ENCODE measurements at regions not wholly inside any gene's neighbourhood (a gene's known extent, or its start where the extent isn't known, plus 50 kb on each side); places are given as distances from the start of the nearest gene placed in this dataset.

DNA sequence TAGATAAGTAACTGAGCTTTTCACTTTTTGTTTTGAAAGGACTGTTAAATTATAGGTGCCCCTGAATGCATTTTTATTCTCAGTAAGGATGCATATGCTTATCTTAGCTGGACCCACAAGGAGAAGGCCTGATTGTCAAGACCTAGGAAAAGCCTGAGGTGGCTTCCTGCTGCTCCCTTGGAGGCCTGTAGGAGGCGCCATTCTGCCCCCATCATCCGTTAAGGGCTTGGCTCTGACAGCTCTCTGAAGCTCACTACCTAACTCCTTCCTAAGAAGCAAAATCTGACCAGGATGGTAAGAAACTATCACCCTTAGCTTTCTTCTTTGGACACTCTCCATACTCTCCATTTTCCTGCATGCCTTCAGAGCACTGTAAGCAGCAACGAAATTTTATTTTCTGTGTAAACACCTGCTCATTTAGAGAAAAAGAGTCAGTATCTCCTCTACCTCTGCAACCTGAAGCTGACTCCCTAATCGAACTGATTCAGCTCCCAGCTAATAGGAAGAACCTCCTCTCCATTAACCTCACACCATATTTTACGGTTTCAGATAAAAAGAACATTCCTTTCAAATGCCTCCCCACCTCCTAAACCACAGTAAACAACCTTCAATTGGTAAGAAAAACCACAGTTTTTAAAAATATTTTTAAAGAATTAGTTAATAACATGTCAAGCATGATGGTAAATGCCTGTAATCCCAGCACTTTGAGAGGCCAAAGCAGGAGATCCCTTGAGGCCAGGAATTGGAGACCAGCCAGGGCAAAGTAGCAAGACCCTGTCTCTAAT, 73.4 kb upstream of the EDNRA start:
- H3K27ac ChIP-seq (ENCODE audit: low read length) = no peak overlapping the region
- no peaks in the 10 kb centered on the region for H3K9me3 ChIP-seq (ENCODE audit: control insufficient read depth in 2 of 2, low read length in 2 of 2)
- no peaks in the 10 kb centered on the region for H3K36me3 ChIP-seq (ENCODE audit: control insufficient read depth in 2 of 2, insufficient read depth in 2 of 2, low read length in 2 of 2)
- no peak overlapping the region for H3K4me3 ChIP-seq (ENCODE audit: low read length in 2 of 2)
- H3K27me3 ChIP-seq (ENCODE audit: control insufficient read depth in 1 of 2, insufficient read depth in 2 of 2, low read length in 2 of 2) = no peaks in the 10 kb centered on the region
- no peaks in the 10 kb centered on the region for H3K4me1 ChIP-seq (ENCODE audit: control insufficient read depth, insufficient read depth, low read length)
- no peak overlapping the region for H3K9ac ChIP-seq (ENCODE audit: low read length in 2 of 2)

DNA sequence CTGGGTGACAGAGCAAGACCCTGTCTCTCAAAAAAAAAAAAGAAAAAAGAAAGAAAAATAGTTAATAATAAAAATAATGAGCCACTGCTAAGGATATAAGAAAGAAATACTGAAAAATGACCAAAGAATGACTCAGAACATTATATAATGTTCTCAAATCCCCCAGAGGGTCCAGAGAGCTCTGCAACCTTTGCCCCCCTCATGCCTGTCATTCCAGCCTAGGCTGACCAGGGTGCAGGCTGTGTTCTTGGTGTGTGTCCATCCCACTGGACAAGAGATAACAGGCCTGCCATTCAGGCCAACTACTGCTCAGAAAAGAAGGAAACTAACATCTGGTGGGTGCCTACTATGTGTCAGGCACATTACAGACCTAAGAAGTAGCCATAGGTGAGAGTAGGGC, 72.7 kb upstream of the EDNRA start:
- Histone ChIP-seq H3K27me3 (ENCODE audit: control insufficient read depth in 1 of 2, insufficient read depth in 2 of 2, low read length in 2 of 2) (no peaks in the 10 kb centered on the region), H3K27ac (ENCODE audit: low read length) (no peak overlapping the region), H3K4me3 (ENCODE audit: low read length in 2 of 2) (no peak overlapping the region)

DNA sequence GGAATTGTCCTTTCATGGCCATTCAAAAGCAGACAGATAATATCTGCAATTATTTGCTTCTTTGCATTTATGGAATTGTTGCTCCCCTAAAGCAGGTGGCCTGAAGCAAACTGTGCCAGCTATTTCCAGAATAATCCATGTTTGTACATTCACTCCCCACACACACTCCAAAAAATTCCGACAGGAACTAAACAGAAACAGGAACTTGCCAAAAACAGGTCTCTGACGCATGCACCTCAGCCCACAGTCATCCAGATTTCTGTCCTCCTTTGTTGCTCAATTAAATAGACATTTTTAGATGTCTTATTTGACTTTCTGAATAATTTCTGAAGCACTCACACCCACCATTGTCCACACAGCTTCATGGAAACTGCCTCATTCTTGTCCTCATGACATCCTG, 71.5 kb upstream of the EDNRA start:
- Histone ChIP-seq H3K4me1 (ENCODE audit: control insufficient read depth, insufficient read depth, low read length) (no peaks in the 10 kb centered on the region), H3K36me3 (ENCODE audit: control insufficient read depth in 2 of 2, insufficient read depth in 2 of 2, low read length in 2 of 2) (no peaks in the 10 kb centered on the region), H3K27ac (ENCODE audit: low read length) (no peak overlapping the region), H3K27me3 (ENCODE audit: control insufficient read depth in 1 of 2, insufficient read depth in 2 of 2, low read length in 2 of 2) (no peaks in the 10 kb centered on the region), H3K9me3 (ENCODE audit: control insufficient read depth in 2 of 2, low read length in 2 of 2) (no peaks in the 10 kb centered on the region), H3K4me3 (ENCODE audit: low read length in 2 of 2) (no peak overlapping the region), H3K9ac (ENCODE audit: low read length in 2 of 2) (no peak overlapping the region)

More for the DNA sequence above, 72.7 kb upstream of the EDNRA start:
- H3K9me3 ChIP-seq (ENCODE audit: control insufficient read depth in 2 of 2, low read length in 2 of 2) = no peaks in the 10 kb centered on the region
- no peaks in the 10 kb centered on the region for H3K36me3 ChIP-seq (ENCODE audit: control insufficient read depth in 2 of 2, insufficient read depth in 2 of 2, low read length in 2 of 2)
- no peak overlapping the region for H3K9ac ChIP-seq (ENCODE audit: low read length in 2 of 2)
- no peaks in the 10 kb centered on the region for H3K4me1 ChIP-seq (ENCODE audit: control insufficient read depth, insufficient read depth, low read length)

DNA sequence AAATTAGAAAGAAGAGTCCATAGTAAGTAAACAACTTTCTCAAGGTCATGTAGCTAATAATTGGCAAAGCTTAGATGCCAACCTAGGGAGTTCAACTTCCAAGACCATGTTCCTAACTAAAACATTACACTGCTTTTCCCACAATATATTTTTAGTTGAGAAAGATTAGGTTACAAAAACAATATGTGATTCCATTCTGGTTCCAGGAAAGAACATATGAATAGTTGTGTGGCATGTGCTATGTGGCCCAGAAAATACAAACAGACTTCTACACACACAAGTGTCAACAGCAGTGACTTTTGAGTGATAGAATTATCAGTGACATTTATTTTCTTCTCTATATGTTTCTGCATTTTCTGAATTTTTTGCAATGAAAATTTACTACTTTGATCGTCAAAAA, 62.7 kb upstream of the EDNRA start:
- H3K27me3 ChIP-seq (ENCODE audit: control insufficient read depth in 1 of 2, insufficient read depth in 2 of 2, low read length in 2 of 2) = no peaks in the 10 kb centered on the region
- H3K4me1 ChIP-seq (ENCODE audit: control insufficient read depth, insufficient read depth, low read length) = no peaks in the 10 kb centered on the region
- no peaks in the 10 kb centered on the region for H3K9me3 ChIP-seq (ENCODE audit: control insufficient read depth in 2 of 2, low read length in 2 of 2)
- H3K9ac ChIP-seq (ENCODE audit: low read length in 2 of 2) = no peak overlapping the region
- H3K27ac ChIP-seq (ENCODE audit: low read length) = no peak overlapping the region
- H3K36me3 ChIP-seq (ENCODE audit: control insufficient read depth in 2 of 2, insufficient read depth in 2 of 2, low read length in 2 of 2) = no peaks in the 10 kb centered on the region
- no peak overlapping the region for H3K4me3 ChIP-seq (ENCODE audit: low read length in 2 of 2)

DNA sequence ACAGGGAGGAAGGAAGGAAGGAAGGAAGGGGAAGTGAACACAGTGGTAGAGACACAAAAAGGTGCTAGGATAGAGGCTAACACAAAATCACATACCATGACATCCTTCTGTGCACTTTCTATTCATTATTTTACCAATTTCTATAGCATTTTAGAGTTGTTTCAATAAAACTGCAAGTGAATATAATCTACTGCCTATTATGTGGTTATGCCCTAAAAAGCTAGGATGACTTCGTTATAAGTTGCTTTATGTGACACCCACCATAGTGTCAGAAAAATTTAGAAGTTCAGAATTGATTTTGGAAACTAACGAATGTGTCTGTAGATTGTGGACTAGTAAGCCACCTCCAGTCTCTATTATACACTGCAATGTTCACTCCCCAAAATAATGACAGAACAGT, 59.4 kb upstream of the EDNRA start:
- Histone ChIP-seq H3K4me1 (ENCODE audit: control insufficient read depth, insufficient read depth, low read length) (no peaks in the 10 kb centered on the region), H3K27ac (ENCODE audit: low read length) (no peak overlapping the region), H3K9me3 (ENCODE audit: control insufficient read depth in 2 of 2, low read length in 2 of 2) (no peaks in the 10 kb centered on the region), H3K27me3 (ENCODE audit: control insufficient read depth in 1 of 2, insufficient read depth in 2 of 2, low read length in 2 of 2) (no peaks in the 10 kb centered on the region), H3K36me3 (ENCODE audit: control insufficient read depth in 2 of 2, insufficient read depth in 2 of 2, low read length in 2 of 2) (no peaks in the 10 kb centered on the region), H3K4me3 (ENCODE audit: low read length in 2 of 2) (no peak overlapping the region), H3K9ac (ENCODE audit: low read length in 2 of 2) (no peak overlapping the region)

DNA sequence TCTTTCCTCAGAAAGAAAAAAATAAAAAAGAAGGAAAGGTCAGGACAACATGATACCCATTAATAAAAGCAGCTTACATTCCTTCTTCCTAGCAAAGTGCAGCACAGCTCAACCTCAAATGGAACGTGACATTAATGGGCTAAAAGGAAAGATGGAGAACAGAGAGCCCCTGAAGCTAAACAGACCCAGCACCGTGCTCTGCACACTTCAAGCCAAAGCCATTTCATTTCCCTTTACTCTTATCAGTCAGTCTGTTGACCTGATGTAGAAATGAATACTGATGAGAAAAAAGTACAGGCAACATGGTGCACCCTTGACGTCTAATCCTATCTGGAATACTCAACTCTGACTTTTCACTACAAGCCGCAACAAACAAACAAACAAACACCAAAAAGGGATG, 57.7 kb upstream of the EDNRA start:
- Histone ChIP-seq H3K9me3 (ENCODE audit: control insufficient read depth in 2 of 2, low read length in 2 of 2) (no peaks in the 10 kb centered on the region), H3K4me3 (ENCODE audit: low read length in 2 of 2) (no peak overlapping the region), H3K36me3 (ENCODE audit: control insufficient read depth in 2 of 2, insufficient read depth in 2 of 2, low read length in 2 of 2) (no peaks in the 10 kb centered on the region), H3K4me1 (ENCODE audit: control insufficient read depth, insufficient read depth, low read length) (no peaks in the 10 kb centered on the region), H3K9ac (ENCODE audit: low read length in 2 of 2) (no peak overlapping the region), H3K27me3 (ENCODE audit: control insufficient read depth in 1 of 2, insufficient read depth in 2 of 2, low read length in 2 of 2) (no peaks in the 10 kb centered on the region), H3K27ac (ENCODE audit: low read length) (no peak overlapping the region)

DNA sequence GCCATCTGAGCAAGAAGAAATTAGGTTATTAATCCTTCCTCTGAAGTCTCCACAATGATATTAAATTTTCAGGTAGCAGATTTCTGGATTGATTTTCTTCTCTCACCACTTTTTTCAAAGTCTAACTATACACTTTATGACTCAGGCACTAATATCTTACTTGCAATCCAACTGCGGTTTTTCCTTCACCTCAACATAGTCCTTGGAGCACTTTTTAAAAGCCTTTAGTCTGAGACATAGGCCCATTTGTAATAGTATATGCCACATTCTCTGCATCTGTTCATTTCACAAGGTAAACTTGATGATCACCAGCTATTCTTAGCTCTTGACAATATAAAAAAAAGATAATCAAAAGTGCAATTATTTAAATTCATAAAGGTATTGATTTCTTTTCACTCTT, 55.9 kb upstream of the EDNRA start:
- no peak overlapping the region for H3K27ac ChIP-seq (ENCODE audit: low read length)
- no peak overlapping the region for H3K9ac ChIP-seq (ENCODE audit: low read length in 2 of 2)
- H3K4me1 ChIP-seq (ENCODE audit: control insufficient read depth, insufficient read depth, low read length) = no peaks in the 10 kb centered on the region
- no peaks in the 10 kb centered on the region for H3K27me3 ChIP-seq (ENCODE audit: control insufficient read depth in 1 of 2, insufficient read depth in 2 of 2, low read length in 2 of 2)
- H3K4me3 ChIP-seq (ENCODE audit: low read length in 2 of 2) = no peak overlapping the region
- no peaks in the 10 kb centered on the region for H3K9me3 ChIP-seq (ENCODE audit: control insufficient read depth in 2 of 2, low read length in 2 of 2)
- H3K36me3 ChIP-seq (ENCODE audit: control insufficient read depth in 2 of 2, insufficient read depth in 2 of 2, low read length in 2 of 2) = no peaks in the 10 kb centered on the region

DNA sequence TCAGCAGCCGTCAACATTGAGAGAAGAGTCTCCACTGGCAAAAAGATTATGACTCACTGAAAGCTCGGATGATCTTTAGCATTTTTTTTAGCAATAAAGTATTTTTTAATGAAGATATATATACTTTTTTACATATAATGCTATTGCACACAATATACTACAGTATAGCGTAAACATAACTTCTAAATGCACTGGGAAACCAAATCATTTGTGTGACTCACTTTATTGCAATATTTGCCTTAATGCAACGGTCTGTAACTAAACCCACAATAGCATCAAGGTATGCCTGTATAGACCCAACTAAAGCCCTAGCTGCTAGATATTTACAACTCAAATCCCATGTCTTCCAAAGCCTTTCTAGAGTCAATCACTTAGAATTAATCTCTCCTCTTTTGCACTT, 52.3 kb upstream of the EDNRA start:
- no peak overlapping the region for H3K4me3 ChIP-seq (ENCODE audit: low read length in 2 of 2)
- H3K9ac ChIP-seq (ENCODE audit: low read length in 2 of 2) = no peak overlapping the region
- no peaks in the 10 kb centered on the region for H3K36me3 ChIP-seq (ENCODE audit: control insufficient read depth in 2 of 2, insufficient read depth in 2 of 2, low read length in 2 of 2)
- H3K4me1 ChIP-seq (ENCODE audit: control insufficient read depth, insufficient read depth, low read length) = no peaks in the 10 kb centered on the region
- no peak overlapping the region for H3K27ac ChIP-seq (ENCODE audit: low read length)
- H3K9me3 ChIP-seq (ENCODE audit: control insufficient read depth in 2 of 2, low read length in 2 of 2) = peaks cover 0 to 4% of the 10 kb centered on the region in 2 donors
- H3K27me3 ChIP-seq (ENCODE audit: control insufficient read depth in 1 of 2, insufficient read depth in 2 of 2, low read length in 2 of 2) = no peaks in the 10 kb centered on the region

DNA sequence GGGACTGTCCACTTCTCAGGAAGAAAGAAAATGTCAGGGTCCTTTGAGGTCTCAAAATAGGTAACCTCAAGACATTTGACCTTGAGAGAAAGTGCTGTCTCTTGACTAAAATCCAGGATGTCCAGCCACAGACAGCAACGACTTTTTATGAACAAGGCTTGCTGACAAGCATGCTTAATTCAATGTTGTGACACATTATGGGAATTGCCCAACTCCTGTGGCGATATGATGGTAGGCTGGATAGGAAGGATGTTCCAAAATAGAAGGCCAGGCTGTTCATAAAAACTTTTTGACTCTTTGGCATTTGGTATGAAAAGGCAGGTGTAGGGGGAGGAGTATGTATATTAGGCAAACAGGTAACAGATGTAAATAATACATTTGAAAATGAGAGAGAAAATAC, 50.8 kb upstream of the EDNRA start:
- Histone ChIP-seq H3K4me1 (ENCODE audit: control insufficient read depth, insufficient read depth, low read length) (no peaks in the 10 kb centered on the region), H3K27me3 (ENCODE audit: control insufficient read depth in 1 of 2, insufficient read depth in 2 of 2, low read length in 2 of 2) (no peaks in the 10 kb centered on the region), H3K9ac (ENCODE audit: low read length in 2 of 2) (no peak overlapping the region), H3K9me3 (ENCODE audit: control insufficient read depth in 2 of 2, low read length in 2 of 2) (peaks cover 0 to 4% of the 10 kb centered on the region in 2 donors), H3K27ac (ENCODE audit: low read length) (no peak overlapping the region), H3K36me3 (ENCODE audit: control insufficient read depth in 2 of 2, insufficient read depth in 2 of 2, low read length in 2 of 2) (no peaks in the 10 kb centered on the region), H3K4me3 (ENCODE audit: low read length in 2 of 2) (no peak overlapping the region)

Data from stomach smooth muscle (tissue), 2 donors.